ENCODE measurements at regions not wholly inside any gene's neighbourhood (a gene's known extent, or its start where the extent isn't known, plus 50 kb on each side); places are given as distances from the start of the nearest gene placed in this dataset.

DNA sequence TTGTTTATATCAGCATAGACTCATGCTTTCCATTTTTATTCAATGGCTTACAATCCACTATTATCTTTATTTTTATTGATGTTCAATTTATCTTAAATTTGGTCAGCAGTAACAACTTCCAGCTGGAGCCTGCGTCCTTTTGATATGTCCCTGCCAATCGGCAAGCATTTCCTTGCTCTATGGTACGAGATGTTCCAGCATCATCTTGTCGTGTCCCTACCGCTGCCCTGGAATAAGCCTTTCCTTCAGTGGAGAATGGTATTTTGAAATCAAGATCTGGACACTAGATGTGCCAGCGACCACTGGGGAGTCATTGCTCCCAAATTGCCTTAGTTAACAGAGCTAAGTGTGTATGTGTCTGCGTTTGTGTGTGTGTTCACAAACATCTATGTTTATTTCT lies 151.6 kb upstream of the RGMB start:
- TF ChIP-seq, protein P1, sequence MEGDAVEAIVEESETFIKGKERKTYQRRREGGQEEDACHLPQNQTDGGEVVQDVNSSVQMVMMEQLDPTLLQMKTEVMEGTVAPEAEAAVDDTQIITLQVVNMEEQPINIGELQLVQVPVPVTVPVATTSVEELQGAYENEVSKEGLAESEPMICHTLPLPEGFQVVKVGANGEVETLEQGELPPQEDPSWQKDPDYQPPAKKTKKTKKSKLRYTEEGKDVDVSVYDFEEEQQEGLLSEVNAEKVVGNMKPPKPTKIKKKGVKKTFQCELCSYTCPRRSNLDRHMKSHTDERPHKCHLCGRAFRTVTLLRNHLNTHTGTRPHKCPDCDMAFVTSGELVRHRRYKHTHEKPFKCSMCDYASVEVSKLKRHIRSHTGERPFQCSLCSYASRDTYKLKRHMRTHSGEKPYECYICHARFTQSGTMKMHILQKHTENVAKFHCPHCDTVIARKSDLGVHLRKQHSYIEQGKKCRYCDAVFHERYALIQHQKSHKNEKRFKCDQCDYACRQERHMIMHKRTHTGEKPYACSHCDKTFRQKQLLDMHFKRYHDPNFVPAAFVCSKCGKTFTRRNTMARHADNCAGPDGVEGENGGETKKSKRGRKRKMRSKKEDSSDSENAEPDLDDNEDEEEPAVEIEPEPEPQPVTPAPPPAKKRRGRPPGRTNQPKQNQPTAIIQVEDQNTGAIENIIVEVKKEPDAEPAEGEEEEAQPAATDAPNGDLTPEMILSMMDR (IDR thresholded peaks at IDR 0.05; ENCODE audit: insufficient read depth, low read depth, low read length) = no peak
- TF ChIP-seq EZH2 (IDR thresholded peaks at IDR 0.05; ENCODE audit: insufficient read depth, low read length) = no peak
